ENCODE measurements at regions not wholly inside any gene's neighbourhood (a gene's known extent, or its start where the extent isn't known, plus 50 kb on each side); places are given as distances from the start of the nearest gene placed in this dataset.

DNA sequence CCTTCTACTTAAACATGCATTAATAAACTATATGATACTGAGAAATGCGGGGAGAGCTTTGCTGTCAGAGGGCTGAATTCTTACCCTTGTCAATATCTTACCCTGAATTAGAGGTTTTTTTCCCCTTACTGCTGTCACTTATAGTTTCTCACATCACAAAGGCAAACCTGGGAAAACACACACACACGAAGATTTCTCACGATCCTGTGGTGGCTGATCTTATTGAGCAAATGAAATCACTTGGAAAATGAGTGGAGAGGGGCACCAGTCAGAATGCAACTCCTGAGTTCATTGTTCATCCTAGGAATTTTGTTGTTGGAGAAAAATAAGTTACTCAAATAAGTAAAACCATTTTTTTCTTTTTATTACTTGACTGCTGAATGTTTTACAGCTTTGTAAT lies 673.6 kb downstream of the EDEM1 start:
- BruUV-seq (replicated peaks), result no TSS peak
- no peak overlapping the region for H3K9ac ChIP-seq (ENCODE audit: insufficient read depth, low read depth, low read length)
- no peak overlapping the region for H3K4me3 ChIP-seq (replicated peaks in 1 of 3; ENCODE audit: insufficient read depth in 1 of 3, low read depth in 2 of 3, low read length in 3 of 3)
- ChIA-PET CTCF (ENCODE audit: low intra/inter-chr PET ratio, low total read pairs) (no interaction called here), POLR2A (no interaction called here)
- no peak for FAIRE-seq
- ATAC-seq, result no peak
- in situ Hi-C loops (cut with HindIII; ENCODE audit: extremely low pct_ligation_motif_present, low pct_unique_long_range_greater_than_20kb) (no loop called here), intact Hi-C loops (cut with micrococcal nuclease; ENCODE audit: unreplicated experiment) (no loop called here)
- H3K27me3 ChIP-seq (ENCODE audit: control insufficient read depth in 1 of 2, insufficient read depth in 2 of 2, low read length in 2 of 2), result no peaks in the 10 kb centered on the region
- H3K27ac ChIP-seq (ENCODE audit: extremely low read length, insufficient read depth, low read length), result no peak overlapping the region
- H4K20me1 ChIP-seq (ENCODE audit: insufficient read depth, low read length), result no peaks in the 10 kb centered on the region
- no peak for DNase-seq (ENCODE audit: low spot score)
- H3K4me1 ChIP-seq (ENCODE audit: insufficient read depth, low read length), result no peaks in the 10 kb centered on the region
- no peak overlapping the region for H3K4me2 ChIP-seq (ENCODE audit: low read depth, low read length)
- H2AFZ ChIP-seq (ENCODE audit: low read length), result no peak overlapping the region
- no peaks in the 10 kb centered on the region for H3K36me3 ChIP-seq (replicated peaks in 1 of 2; ENCODE audit: control insufficient read depth in 1 of 2, insufficient read depth in 2 of 2, low read length in 2 of 2)
- no peaks in the 10 kb centered on the region for H3K79me2 ChIP-seq (ENCODE audit: insufficient read depth, low read length)
- WGBS (ENCODE audit: low lambda C conversion rate), result 0% methylated on average over 3 of the region's 3 CpGs
- peaks cover 55% of the 10 kb centered on the region for H3K9me3 ChIP-seq (ENCODE audit: low read length)
- TF ChIP-seq, protein P1, sequence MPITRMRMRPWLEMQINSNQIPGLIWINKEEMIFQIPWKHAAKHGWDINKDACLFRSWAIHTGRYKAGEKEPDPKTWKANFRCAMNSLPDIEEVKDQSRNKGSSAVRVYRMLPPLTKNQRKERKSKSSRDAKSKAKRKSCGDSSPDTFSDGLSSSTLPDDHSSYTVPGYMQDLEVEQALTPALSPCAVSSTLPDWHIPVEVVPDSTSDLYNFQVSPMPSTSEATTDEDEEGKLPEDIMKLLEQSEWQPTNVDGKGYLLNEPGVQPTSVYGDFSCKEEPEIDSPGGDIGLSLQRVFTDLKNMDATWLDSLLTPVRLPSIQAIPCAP (CRISPR knock-in tag; IDR thresholded peaks at IDR 0.05; ENCODE audit: low read depth), result no peak
- TF ChIP-seq ZNF260 (CRISPR knock-in tag; IDR thresholded peaks at IDR 0.05; ENCODE audit: borderline replicate concordance, low read depth), result no peak
- TF ChIP-seq, protein P2, sequence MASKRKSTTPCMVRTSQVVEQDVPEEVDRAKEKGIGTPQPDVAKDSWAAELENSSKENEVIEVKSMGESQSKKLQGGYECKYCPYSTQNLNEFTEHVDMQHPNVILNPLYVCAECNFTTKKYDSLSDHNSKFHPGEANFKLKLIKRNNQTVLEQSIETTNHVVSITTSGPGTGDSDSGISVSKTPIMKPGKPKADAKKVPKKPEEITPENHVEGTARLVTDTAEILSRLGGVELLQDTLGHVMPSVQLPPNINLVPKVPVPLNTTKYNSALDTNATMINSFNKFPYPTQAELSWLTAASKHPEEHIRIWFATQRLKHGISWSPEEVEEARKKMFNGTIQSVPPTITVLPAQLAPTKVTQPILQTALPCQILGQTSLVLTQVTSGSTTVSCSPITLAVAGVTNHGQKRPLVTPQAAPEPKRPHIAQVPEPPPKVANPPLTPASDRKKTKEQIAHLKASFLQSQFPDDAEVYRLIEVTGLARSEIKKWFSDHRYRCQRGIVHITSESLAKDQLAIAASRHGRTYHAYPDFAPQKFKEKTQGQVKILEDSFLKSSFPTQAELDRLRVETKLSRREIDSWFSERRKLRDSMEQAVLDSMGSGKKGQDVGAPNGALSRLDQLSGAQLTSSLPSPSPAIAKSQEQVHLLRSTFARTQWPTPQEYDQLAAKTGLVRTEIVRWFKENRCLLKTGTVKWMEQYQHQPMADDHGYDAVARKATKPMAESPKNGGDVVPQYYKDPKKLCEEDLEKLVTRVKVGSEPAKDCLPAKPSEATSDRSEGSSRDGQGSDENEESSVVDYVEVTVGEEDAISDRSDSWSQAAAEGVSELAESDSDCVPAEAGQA (IDR thresholded peaks at IDR 0.05; ENCODE audit: low read depth), result no peak
- TF ChIP-seq, protein P2 (CRISPR knock-in tag; IDR thresholded peaks at IDR 0.05; ENCODE audit: borderline replicate concordance), result no peak
- no peak for TF ChIP-seq MTA3 (CRISPR knock-in tag; IDR thresholded peaks at IDR 0.05)
- no peak for TF ChIP-seq ZNF441 (CRISPR knock-in tag; IDR thresholded peaks at IDR 0.05; ENCODE audit: borderline replicate concordance)
- TF ChIP-seq SP140L (CRISPR knock-in tag; IDR thresholded peaks at IDR 0.05; ENCODE audit: borderline replicate concordance), result no peak
- TF ChIP-seq, protein P3, sequence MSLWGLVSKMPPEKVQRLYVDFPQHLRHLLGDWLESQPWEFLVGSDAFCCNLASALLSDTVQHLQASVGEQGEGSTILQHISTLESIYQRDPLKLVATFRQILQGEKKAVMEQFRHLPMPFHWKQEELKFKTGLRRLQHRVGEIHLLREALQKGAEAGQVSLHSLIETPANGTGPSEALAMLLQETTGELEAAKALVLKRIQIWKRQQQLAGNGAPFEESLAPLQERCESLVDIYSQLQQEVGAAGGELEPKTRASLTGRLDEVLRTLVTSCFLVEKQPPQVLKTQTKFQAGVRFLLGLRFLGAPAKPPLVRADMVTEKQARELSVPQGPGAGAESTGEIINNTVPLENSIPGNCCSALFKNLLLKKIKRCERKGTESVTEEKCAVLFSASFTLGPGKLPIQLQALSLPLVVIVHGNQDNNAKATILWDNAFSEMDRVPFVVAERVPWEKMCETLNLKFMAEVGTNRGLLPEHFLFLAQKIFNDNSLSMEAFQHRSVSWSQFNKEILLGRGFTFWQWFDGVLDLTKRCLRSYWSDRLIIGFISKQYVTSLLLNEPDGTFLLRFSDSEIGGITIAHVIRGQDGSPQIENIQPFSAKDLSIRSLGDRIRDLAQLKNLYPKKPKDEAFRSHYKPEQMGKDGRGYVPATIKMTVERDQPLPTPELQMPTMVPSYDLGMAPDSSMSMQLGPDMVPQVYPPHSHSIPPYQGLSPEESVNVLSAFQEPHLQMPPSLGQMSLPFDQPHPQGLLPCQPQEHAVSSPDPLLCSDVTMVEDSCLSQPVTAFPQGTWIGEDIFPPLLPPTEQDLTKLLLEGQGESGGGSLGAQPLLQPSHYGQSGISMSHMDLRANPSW (CRISPR knock-in tag; IDR thresholded peaks at IDR 0.05; ENCODE audit: borderline replicate concordance), result no peak
- TF ChIP-seq CBX5 (CRISPR knock-in tag; IDR thresholded peaks at IDR 0.05; ENCODE audit: borderline replicate concordance), result no peak
- TF ChIP-seq SMC3 (IDR thresholded peaks at IDR 0.05; ENCODE audit: low read length), result no peak
- no peak for TF ChIP-seq SMAD9 (CRISPR knock-in tag; IDR thresholded peaks at IDR 0.05)
- TF ChIP-seq, protein P4, sequence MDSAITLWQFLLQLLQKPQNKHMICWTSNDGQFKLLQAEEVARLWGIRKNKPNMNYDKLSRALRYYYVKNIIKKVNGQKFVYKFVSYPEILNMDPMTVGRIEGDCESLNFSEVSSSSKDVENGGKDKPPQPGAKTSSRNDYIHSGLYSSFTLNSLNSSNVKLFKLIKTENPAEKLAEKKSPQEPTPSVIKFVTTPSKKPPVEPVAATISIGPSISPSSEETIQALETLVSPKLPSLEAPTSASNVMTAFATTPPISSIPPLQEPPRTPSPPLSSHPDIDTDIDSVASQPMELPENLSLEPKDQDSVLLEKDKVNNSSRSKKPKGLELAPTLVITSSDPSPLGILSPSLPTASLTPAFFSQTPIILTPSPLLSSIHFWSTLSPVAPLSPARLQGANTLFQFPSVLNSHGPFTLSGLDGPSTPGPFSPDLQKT (CRISPR knock-in tag; IDR thresholded peaks at IDR 0.05; ENCODE audit: borderline replicate concordance), result no peak
- no peak for TF ChIP-seq RBM39 (IDR thresholded peaks at IDR 0.05; ENCODE audit: low read depth, low read length, poor library complexity, severe bottlenecking)
